Stimulated activated naive CD4-positive, alpha-beta T cell (primary cell): ENCODE measurements at regions not wholly inside any gene's neighbourhood (a gene's known extent, or its start where the extent isn't known, plus 50 kb on each side); places are given as distances from the start of the nearest gene placed in this dataset.

ENCODE experiments used
- DNase-seq, 6 experiments: peaks; one replicate each; lab custom pipeline; 2025; lab: John Stamatoyannopoulos, UW

GRCh38 chr10:110397856-110398255, 93.1 kb upstream of the SMNDC1 start:
- no peak for DNase-seq

GRCh38 chr10:110398419-110399105, 93.8 kb upstream of the SMNDC1 start:
- DNase-seq = no peak

- DNase-seq = no peak
These were observed 94.6 kb upstream of the SMNDC1 start for GRCh38 chr10:110399106-110399964.

GRCh38 chr10:110399965-110400933, 95.5 kb upstream of the SMNDC1 start:
- DNase-seq = no peak

GRCh38 chr10:110401401-110402076, 96.2 kb upstream of the DUSP5 start:
- no peak for DNase-seq

- DNase-seq = no peak
These were observed 95.7 kb upstream of the DUSP5 start for GRCh38 chr10:110402077-110402416.

- no peak for DNase-seq
These were observed 94.1 kb upstream of the DUSP5 start for GRCh38 chr10:110403593-110403992.

GRCh38 chr10:110404413-110404812, 93.3 kb upstream of the DUSP5 start:
- no peak for DNase-seq

- no peak for DNase-seq
These were observed 92.9 kb upstream of the DUSP5 start for GRCh38 chr10:110404825-110405224.

- DNase-seq = no peak
These were observed 92.3 kb upstream of the DUSP5 start for GRCh38 chr10:110405380-110405779.

GRCh38 chr10:110407301-110408170, 90.2 kb upstream of the DUSP5 start:
- no peak for DNase-seq

- no peak for DNase-seq
These were observed 89.4 kb upstream of the DUSP5 start for GRCh38 chr10:110408203-110408871.

GRCh38 chr10:110408943-110409342, 88.8 kb upstream of the DUSP5 start:
- DNase-seq = no peak

- no peak for DNase-seq
These were observed 88.2 kb upstream of the DUSP5 start for GRCh38 chr10:110409488-110409887.

GRCh38 chr10:110409926-110410325, 87.8 kb upstream of the DUSP5 start:
- no peak for DNase-seq

- DNase-seq = no peak
These were observed 87.2 kb upstream of the DUSP5 start for GRCh38 chr10:110410329-110411046.

GRCh38 chr10:110411047-110411410, 86.7 kb upstream of the DUSP5 start:
- DNase-seq = no peak

- DNase-seq = no peak
These were observed 84.5 kb upstream of the DUSP5 start for GRCh38 chr10:110413049-110413783.
